GM12891 (cell line): ENCODE measurements at regions not wholly inside any gene's neighbourhood (a gene's known extent, or its start where the extent isn't known, plus 50 kb on each side); places are given as distances from the start of the nearest gene placed in this dataset.

Experiments
- PAX5 ChIP-seq: IDR thresholded peaks from 2 replicates; pipeline ENCODE4 v1.6.1; 2011; ENCODE audit warnings: low read length, moderate library complexity, mild to moderate bottlenecking; ENCODE audit not compliant: insufficient read depth, severe bottlenecking
- POLR2A ChIP-seq: IDR thresholded peaks from 2 replicates; pipeline ENCODE4 v1.6.1; 2011; ENCODE audit warnings: low read depth, low read length, control low read depth
- POLR2AphosphoS5 ChIP-seq: IDR thresholded peaks from 2 replicates; pipeline ENCODE4 v1.6.1; 2011; ENCODE audit warnings: low read depth, low read length, control low read depth
- POU2F2 ChIP-seq: IDR thresholded peaks from 2 replicates; pipeline ENCODE4 v1.6.1; 2011; ENCODE audit warnings: low read depth, mild to moderate bottlenecking, control low read depth, low read length, moderate library complexity
- SPI1 ChIP-seq: IDR thresholded peaks from 2 replicates; pipeline ENCODE4 v1.6.1; 2011; ENCODE audit warnings: low read depth, low read length, control low read depth
- TAF1 ChIP-seq: IDR thresholded peaks from 2 replicates; pipeline ENCODE4 v1.6.1; 2011; ENCODE audit warnings: low read depth, low read length, control low read depth

- TF ChIP-seq POLR2AphosphoS5 (no peak), POLR2A (no peak), PAX5 (no peak), TAF1 (no peak), POU2F2 (no peak), SPI1 (no peak)
Observed at GRCh38 chr18:39297225-39297624, 1731.6 kb upstream of the CELF4 start.
